HUDEP-2 (cell line): ENCODE measurements at regions not wholly inside any gene's neighbourhood (a gene's known extent, or its start where the extent isn't known, plus 50 kb on each side); places are given as distances from the start of the nearest gene placed in this dataset.
"Not testable (repeated sequence)": the region's sequence is repeated elsewhere in the genome, so short reads cannot be mapped to it uniquely, and the experiment has no call there.

ENCODE experiments used
- DNase-seq, 76 experiments: peaks; one replicate each; lab custom pipeline; 2025; ENCODE audit not compliant: unreplicated experiment in 76 of 76; lab: John Stamatoyannopoulos, UW

GRCh38 chr12:131586269-131586668, 124.6 kb upstream of the SFSWAP start:
- no peak for DNase-seq

GRCh38 chr12:131586761-131587160, 124.1 kb upstream of the SFSWAP start:
- no peak for DNase-seq

DNA sequence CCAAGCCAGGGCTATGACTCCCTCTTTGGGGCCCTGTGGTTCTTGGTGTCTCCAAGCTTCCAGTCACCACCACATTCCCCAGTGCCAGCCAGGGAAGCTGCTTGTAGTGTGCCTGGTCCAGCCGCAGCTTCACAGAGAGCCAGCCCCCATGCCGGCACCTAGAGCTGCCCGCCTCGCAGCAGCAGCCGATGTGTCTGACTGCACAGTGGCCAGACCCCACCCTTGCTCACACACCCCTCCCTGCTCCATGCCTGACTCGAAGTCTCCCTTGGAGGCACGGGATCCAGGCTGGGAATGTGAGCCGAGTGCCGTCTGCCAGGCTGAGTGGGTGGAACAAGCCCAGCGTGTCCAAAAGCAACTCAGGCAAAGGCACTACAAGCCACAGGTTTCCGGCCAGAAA, 123.3 kb upstream of the SFSWAP start:
- no peak for DNase-seq

DNA sequence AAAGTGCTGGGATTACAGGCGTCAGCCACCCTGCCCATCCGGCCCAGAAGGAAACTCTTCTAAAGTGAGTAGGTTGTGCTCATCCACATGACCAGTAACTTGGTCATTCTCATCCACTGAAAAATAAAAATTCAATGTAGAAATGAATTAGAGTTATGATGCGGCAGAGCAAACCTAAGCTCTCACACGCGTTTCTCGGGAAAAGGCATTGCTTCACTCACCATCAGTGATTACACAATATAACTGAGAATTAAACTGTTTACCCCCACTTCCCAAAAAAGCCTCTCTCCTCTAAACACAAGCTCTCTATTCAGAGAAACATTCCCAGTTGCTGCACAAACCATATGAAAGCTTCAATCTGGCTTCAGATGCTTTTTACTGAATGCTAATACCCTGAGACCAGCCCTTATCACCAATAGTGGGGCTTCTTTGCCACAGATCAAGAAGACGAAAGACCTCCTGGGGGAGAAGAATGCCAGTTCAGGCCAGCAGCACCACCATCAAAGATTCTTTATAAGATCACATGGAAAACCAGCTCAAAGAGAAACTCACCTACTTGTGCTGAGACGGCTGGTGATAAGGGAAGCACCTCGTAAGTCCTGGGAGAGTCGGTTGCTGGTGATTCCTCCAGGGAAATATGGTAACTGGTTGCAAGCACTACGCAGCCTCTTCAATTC, 121.5 kb upstream of the SFSWAP start:
- DNase-seq, result no peak

DNA sequence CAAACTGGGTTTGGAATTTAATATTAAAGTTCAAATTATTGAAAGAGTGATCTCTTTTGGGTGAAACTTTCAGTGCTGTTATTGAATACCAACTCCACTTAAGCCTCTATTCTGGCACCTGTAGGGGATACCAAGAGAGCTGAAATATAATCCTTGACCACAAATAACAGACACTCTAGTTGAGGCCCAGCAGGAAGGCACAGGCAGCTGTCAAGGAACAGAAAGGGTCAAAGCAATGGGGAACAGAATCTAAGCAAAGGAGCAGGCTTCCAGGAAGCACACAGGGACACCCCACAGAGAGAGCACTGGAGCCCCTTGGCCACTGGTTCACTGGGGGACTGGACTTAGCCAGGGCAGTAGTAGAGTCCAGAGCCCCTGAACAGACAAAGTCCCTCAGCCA, 120.9 kb upstream of the SFSWAP start:
- no peak for DNase-seq

DNA sequence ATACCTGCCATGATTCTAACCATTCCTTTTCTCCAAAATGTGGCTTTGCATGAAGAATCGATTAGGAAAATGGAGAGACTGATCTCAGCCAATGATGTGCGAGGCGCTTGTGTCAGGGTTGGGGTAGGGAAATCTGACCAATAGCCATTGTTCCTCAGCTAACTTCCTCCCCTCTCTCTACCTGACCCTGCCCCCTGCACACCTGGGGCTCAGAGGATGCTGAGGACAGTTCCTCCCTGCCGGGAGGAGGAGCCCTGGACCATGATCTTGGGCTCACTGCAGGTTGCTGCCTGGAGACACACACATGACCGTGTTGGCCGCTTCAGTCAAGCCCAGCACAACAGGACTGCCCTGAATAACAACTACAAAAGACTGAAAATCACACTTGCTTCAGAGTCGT, 119.8 kb upstream of the SFSWAP start:
- no peak for DNase-seq

- DNase-seq, result no peak
Observed at GRCh38 chr12:131591714-131592709, 118.9 kb upstream of the SFSWAP start.

DNA sequence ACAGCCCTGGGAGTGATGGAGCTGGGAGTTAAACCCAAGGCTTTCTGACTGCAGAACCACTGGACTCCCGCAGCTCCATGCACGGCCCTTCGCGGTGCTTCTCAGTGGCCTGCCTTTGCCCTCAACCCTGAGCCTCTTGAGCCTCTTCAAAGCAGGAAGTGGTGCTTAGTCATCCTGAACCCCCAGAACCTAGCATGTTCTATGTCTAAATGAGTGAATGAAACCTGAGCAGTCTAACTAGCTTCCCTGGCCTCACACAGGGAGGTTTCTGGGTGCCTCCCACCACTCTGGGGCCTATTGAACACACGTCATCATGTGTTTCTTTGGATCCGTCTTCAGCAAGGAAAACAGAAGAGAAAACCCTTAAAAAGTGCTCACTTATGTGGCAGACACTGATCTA, 117.9 kb upstream of the SFSWAP start:
- no peak for DNase-seq

GRCh38 chr12:131593406-131593805, 117.5 kb upstream of the SFSWAP start:
- no peak for DNase-seq

- no peak for DNase-seq
Observed at GRCh38 chr12:131596115-131596514, 114.8 kb upstream of the SFSWAP start.

DNA sequence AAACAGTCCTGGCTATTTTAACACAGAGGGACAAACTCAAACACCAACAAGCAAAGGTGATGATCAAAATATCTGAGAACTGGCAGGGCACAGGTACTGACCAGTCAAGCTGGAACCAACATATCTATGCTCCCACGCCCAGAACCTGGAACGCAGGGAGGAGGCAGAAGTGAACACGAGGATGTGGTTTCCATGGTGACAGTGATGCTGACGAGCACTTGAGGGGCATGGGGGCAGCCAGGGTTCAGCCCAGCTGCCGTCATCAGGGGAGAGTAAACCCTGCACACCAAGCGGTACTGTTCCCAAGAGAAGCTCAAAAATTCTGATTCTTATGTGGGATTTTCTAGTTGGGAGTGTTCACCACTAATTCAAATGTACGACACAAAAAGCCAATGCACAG, 113.6 kb upstream of the SFSWAP start:
- no peak for DNase-seq

DNA sequence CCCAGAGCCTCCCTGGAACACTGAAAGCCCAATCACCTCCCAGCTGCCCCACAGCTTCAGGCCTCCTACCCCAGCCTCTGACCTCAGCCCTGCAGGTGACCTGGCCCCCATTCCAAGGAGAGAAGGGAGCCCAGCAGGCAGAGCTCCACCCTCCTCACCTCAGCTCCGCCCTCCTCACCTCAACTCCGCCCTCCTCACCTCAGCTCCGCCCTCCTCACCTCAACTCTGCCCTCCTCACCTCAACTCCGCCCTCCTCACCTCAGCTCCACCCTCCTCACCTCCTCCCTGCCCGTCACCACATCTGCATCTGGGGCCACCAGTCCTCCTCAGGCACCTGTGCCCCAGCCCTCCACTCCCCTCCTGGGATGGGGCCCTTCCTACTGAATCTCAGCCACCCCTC, 112.2 kb upstream of the SFSWAP start:
- no peak for DNase-seq

DNA sequence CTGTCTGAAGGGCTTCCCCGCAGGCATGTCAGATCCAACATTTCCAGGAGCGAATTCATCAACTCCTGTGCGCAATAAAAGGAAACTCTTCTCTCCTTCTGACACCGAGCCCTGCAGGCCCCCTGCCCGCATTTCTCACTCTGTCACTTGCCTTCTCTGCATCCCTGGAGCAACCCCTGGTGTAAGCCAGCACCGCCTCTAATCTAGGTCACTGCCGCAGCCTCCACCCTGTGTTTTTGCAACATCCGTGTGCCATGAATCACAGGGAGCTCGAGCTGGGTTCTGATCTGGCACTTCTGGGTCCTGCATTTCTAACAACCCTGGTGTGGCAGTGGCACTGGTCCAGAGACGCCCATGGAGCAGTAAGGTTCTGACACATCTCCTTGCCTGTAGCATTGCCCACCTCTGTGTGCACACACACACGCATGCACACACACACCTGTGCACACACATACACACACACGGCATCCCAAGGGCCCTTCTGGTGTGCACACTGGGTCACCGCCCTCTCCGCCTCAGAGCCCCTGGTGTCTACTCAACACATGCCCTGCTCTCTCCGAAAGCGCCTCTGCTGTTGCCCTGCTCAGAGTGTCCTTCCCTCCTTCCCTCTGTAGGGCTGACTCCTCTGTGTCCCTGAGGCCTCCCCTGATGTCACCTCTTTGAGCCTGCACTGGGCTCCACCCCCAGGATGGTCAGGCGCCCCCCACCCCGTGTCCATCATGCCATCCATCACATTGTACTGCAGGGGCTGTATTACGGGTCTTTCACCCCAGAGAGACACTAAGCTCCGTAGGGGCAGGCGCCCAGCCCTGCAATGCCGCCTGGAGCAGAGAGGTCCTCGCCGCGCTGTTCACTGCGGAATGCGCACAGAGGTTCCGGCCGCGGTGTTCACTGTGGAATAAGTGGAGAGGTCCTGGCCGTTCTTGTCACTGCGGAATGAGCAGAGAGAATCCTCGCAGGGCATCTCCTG, 111.4 kb upstream of the SFSWAP start:
- no peak for DNase-seq

- DNase-seq, result no peak
Observed at GRCh38 chr12:131600160-131600532, 110.7 kb upstream of the SFSWAP start.

- not testable (repeated sequence) for DNase-seq
Observed at GRCh38 chr12:131601499-131601898, 109.4 kb upstream of the SFSWAP start.

GRCh38 chr12:131603106-131603938, 107.6 kb upstream of the SFSWAP start:
- DNase-seq, result peak in 1 of 76 experiments; percentile 11

GRCh38 chr12:131603939-131604795, 106.7 kb upstream of the SFSWAP start:
- DNase-seq, result no peak

DNA sequence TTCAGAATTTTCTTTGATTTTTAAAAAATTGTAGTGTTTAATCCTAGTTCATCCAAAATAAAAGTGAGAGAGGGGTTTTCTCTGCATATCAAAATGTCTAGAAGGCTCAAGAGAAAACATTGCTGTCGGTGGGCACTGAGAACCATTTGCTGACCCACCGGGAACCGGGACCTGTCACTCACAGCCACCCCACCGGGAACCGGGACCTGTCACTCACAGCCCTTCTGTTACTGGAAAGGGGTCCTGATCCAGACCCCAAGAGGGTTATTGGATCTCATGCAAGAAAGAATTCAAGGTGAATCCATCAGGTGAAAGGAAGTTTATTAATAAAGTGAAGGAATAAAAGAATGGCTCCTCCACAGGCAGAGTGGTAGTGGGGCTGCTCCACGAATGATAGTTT, 106.0 kb upstream of the SFSWAP start:
- DNase-seq, result no peak

DNA sequence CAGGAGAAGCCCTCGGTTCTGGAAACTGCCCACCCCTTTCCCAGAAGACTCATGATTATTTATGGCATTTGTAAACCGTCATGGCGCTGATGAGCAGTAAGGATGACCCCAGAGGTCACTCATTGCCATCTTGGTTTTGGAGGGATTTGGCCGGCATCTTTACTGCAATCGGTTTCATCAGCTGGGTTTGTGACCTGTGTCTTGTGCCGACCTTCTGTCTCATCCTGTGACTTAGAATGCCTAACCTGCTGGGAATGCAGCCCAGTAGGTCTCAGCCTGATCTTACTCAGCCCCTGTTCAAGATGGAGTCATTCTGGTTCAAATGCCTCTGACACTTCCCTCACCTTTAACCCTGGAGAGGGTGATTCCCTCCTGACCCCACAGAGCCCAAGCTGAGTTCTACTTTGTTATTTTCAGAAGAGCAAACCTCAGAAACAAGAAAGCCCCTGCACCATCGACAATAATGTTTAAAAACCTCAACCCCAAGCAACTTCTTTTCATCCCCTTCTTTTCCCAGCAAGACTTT, 105.5 kb upstream of the SFSWAP start:
- DNase-seq, result no peak
